Suprapubic skin (tissue), 4 donors: ENCODE measurements at regions not wholly inside any gene's neighbourhood (a gene's known extent, or its start where the extent isn't known, plus 50 kb on each side); places are given as distances from the start of the nearest gene placed in this dataset.

Source experiments
- EP300 ChIP-seq: sonication (generic); formaldehyde crosslinking; IDR thresholded peaks from one replicate; pipeline ENCODE4 v1.6.1; 2017; ENCODE audit warnings: antibody characterized with exemption
- POLR2A ChIP-seq, 2 donors: fragments of 450-650 bp; IDR thresholded peaks; one replicate each; pipeline ENCODE4 v1.6.1; 2017; ENCODE audit warnings: antibody characterized with exemption in 2 of 2, mild to moderate bottlenecking in 2 of 2, moderate library complexity in 2 of 2
- POLR2AphosphoS5 ChIP-seq, 3 donors: sonication (generic); formaldehyde crosslinking; IDR thresholded peaks; one replicate each; pipeline ENCODE4 v1.6.1; 2017; ENCODE audit warnings: antibody characterized with exemption in 3 of 3
- TF ChIP-seq, protein P1 (sequence below), 2 donors: fragments of 200-600 bp in 1 of 2; fragments of 450-650 bp in 1 of 2; sonication (generic) in 1 of 2; IDR thresholded peaks; one replicate each; pipeline ENCODE4 v1.5.1; 2016 to 2019; ENCODE audit warnings: antibody characterized with exemption in 2 of 2, mild to moderate bottlenecking in 1 of 2, moderate library complexity in 1 of 2

DNA sequence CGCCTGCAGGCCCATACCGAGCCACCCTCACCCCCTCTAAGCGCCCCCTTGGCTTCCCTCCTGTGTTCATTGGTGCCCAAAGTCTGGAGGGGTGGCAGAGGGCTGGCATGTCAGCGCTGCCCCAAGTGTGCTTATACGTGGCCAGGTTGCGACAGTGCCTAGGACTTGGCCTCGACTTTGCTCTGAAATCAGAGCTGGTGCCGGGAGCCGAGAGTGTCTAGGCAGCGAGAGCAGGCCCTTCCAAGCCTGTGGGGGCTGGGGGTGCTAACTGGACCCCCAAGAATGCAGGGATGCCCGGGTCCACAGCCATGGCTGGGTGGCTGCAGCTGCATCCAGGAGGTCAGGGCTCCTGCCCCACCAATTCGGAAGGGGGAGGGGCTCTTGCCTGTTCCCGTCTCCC lies 95.6 kb upstream of the MGAT5 start:
- TF ChIP-seq, protein P1, sequence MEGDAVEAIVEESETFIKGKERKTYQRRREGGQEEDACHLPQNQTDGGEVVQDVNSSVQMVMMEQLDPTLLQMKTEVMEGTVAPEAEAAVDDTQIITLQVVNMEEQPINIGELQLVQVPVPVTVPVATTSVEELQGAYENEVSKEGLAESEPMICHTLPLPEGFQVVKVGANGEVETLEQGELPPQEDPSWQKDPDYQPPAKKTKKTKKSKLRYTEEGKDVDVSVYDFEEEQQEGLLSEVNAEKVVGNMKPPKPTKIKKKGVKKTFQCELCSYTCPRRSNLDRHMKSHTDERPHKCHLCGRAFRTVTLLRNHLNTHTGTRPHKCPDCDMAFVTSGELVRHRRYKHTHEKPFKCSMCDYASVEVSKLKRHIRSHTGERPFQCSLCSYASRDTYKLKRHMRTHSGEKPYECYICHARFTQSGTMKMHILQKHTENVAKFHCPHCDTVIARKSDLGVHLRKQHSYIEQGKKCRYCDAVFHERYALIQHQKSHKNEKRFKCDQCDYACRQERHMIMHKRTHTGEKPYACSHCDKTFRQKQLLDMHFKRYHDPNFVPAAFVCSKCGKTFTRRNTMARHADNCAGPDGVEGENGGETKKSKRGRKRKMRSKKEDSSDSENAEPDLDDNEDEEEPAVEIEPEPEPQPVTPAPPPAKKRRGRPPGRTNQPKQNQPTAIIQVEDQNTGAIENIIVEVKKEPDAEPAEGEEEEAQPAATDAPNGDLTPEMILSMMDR (IDR thresholded peaks at IDR 0.05) = no peak
- TF ChIP-seq EP300 = no peak
- no peak for TF ChIP-seq POLR2A (IDR thresholded peaks at IDR 0.05)
- TF ChIP-seq POLR2AphosphoS5 (IDR thresholded peaks at IDR 0.05) = no peak
